MCF 10A (cell line): ENCODE measurements at regions not wholly inside any gene's neighbourhood (a gene's known extent, or its start where the extent isn't known, plus 50 kb on each side); places are given as distances from the start of the nearest gene placed in this dataset.
A peak's percentile ranks its signal among the peaks of the same experiment; 100 is the strongest.
"Not testable (repeated sequence)": the region's sequence is repeated elsewhere in the genome, so short reads cannot be mapped to it uniquely, and the experiment has no call there.

Experiments
- BruUV-seq: library from RNA; stranded (reverse); fragments of 400-500 nt; replicated peaks from 2 replicates; lab custom pipeline; 2021; lab: Mats Ljungman, UMichigan
- CTCF ChIA-PET: fragments of 300-600 bp; sonication (Branson Sonifier 250); formaldehyde crosslinking; extraction: SDS; loops from one replicate; lab custom pipeline; 2021; ENCODE audit warnings: antibody characterized with exemption, inconsistent platforms; lab: Yijun Ruan, JAX
- POLR2A ChIA-PET: fragments of 300-600, 350-650 bp; sonication (Branson Sonifier 250); formaldehyde crosslinking; extraction: SDS; loops from one replicate; lab custom pipeline; 2020; ENCODE audit warnings: antibody characterized with exemption, inconsistent platforms; lab: Yijun Ruan, JAX
- DNase-seq: peaks from one replicate; pipeline ENCODE4 v3.0.0-alpha.2; 2018; ENCODE audit not compliant: unreplicated experiment
- H3K27ac Mint-ChIP-seq: one replicate; pipeline ENCODE4 v1.8.0; 2022; ENCODE audit warnings: mild to moderate bottlenecking, low read depth, mixed read lengths; ENCODE audit not compliant: unreplicated experiment
- H3K27me3 Mint-ChIP-seq: one replicate; pipeline ENCODE4 v1.8.0; 2022; ENCODE audit warnings: mixed read lengths; ENCODE audit not compliant: insufficient read depth, unreplicated experiment
- H3K36me3 Mint-ChIP-seq: one replicate; pipeline ENCODE4 v1.8.0; 2022; ENCODE audit warnings: mild to moderate bottlenecking, moderate library complexity, mixed read lengths; ENCODE audit not compliant: insufficient read depth, unreplicated experiment
- H3K4me1 Mint-ChIP-seq: one replicate; pipeline ENCODE4 v1.8.0; 2022; ENCODE audit warnings: mixed read lengths; ENCODE audit not compliant: insufficient read depth, unreplicated experiment
- H3K4me3 Mint-ChIP-seq: one replicate; pipeline ENCODE4 v1.8.0; 2022; ENCODE audit warnings: mild to moderate bottlenecking, moderate library complexity, mixed read lengths; ENCODE audit not compliant: unreplicated experiment
- H3K9me3 Mint-ChIP-seq: one replicate; pipeline ENCODE4 v1.8.0; 2022; ENCODE audit warnings: mixed read lengths; ENCODE audit not compliant: unreplicated experiment
- CTCF ChIP-seq: fragments of 200-600 bp; IDR thresholded peaks from one replicate; pipeline ENCODE4 v1.8.0; 2022; ENCODE audit warnings: antibody characterized with exemption, mild to moderate bottlenecking; ENCODE audit not compliant: unreplicated experiment
- intact Hi-C: fragments of 100-400 bp; cut with micrococcal nuclease; formaldehyde crosslinking; loops from 2 replicates; pipeline ENCODE4 v1.14.1; 2022

- Mint-ChIP-seq H3K9me3 (no peaks in the 10 kb centered on the region), H3K36me3 (no peaks in the 10 kb centered on the region), H3K27me3 (no peaks in the 10 kb centered on the region)
These were observed 61.8 kb upstream of the P3H2 start for GRCh38 chr3:190182418-190183043.

GRCh38 chr3:190180268-190180667 is 59.6 kb upstream of the P3H2 start:
- Mint-ChIP-seq H3K4me1 (peaks cover 19% of the 10 kb centered on the region), H3K4me3 (no peak overlapping the region), H3K9me3 (no peaks in the 10 kb centered on the region), H3K27me3 (no peaks in the 10 kb centered on the region), H3K36me3 (no peaks in the 10 kb centered on the region), H3K27ac (peak overlapping the region; percentile 23)
- no peak for DNase-seq
- TF ChIP-seq CTCF = no peak
- intact Hi-C loops = no loop called here
- no TSS peak for BruUV-seq
- ChIA-PET POLR2A (interaction anchor here (0.6 to 2.1 kb wide), 3 partner anchors 14 to 390 kb away, joined by 3 to 7 read pairs (median 3); no protein-coding TSS in a partner anchor), CTCF (interaction anchor here (0.6 kb wide), 2 partner anchors 141 to 230 kb away, joined by 3 to 4 read pairs; no protein-coding TSS in a partner anchor)

More at GRCh38 chr3:190182418-190183043, 61.8 kb upstream of the P3H2 start:
- H3K4me3 Mint-ChIP-seq = no peak overlapping the region
- ChIA-PET CTCF (interaction anchor here (0.7 to 1.1 kb wide), 3 partner anchors 7 to 207 kb away, joined by 3 to 4 read pairs (median 3); no protein-coding TSS in a partner anchor), POLR2A (interaction anchor here (1.3 kb wide), 2 partner anchors 13 to 62 kb away, joined by 6 to 10 read pairs; partner anchors contain the start of gene P3H2)
- TF ChIP-seq CTCF = no peak
- intact Hi-C loops = no loop called here
- H3K4me1 Mint-ChIP-seq = peaks cover 32% of the 10 kb centered on the region
- H3K27ac Mint-ChIP-seq = peak overlapping the region; percentile 91
- BruUV-seq = no TSS peak
- DNase-seq = peak; percentile 34

- ChIA-PET CTCF (interaction anchor here (0.6 to 0.7 kb wide), 2 partner anchors 12 to 58 kb away, joined by 4 to 5 read pairs; partner anchors contain the start of gene P3H2), POLR2A (interaction anchor here (0.6 to 2.1 kb wide), 3 partner anchors 9 to 170 kb away, joined by 3 to 7 read pairs (median 4); no protein-coding TSS in a partner anchor)
- no peaks in the 10 kb centered on the region for H3K9me3 Mint-ChIP-seq
- TF ChIP-seq CTCF = no peak
- H3K4me3 Mint-ChIP-seq = no peak overlapping the region
- no peak overlapping the region for H3K27ac Mint-ChIP-seq
- peaks cover 20% of the 10 kb centered on the region for H3K4me1 Mint-ChIP-seq
- intact Hi-C loops = no loop called here
- no peaks in the 10 kb centered on the region for H3K36me3 Mint-ChIP-seq
- no peak for DNase-seq
- H3K27me3 Mint-ChIP-seq = no peaks in the 10 kb centered on the region
- no TSS peak for BruUV-seq
These were observed 58.1 kb upstream of the P3H2 start for GRCh38 chr3:190178779-190179178.

- BruUV-seq, H3K9me3 Mint-ChIP-seq, H3K36me3 Mint-ChIP-seq, H3K27ac Mint-ChIP-seq, H3K4me3 Mint-ChIP-seq, H3K4me1 Mint-ChIP-seq, intact Hi-C loops, H3K27me3 Mint-ChIP-seq, DNase-seq: not testable (repeated sequence)
- ChIA-PET POLR2A (interaction anchor here (0.6 kb wide), 1 partner anchor 332 kb away, joined by 3 read pairs; no protein-coding TSS in a partner anchor), CTCF (interaction anchor here (0.8 to 0.9 kb wide), 2 partner anchors 8 to 142 kb away, joined by 3 to 4 read pairs; no protein-coding TSS in a partner anchor)
These were observed 56.3 kb upstream of the P3H2 start for GRCh38 chr3:190176933-190177525.

- ChIA-PET POLR2A (interaction anchor here (0.7 to 1.6 kb wide), 4 partner anchors 16 to 1415 kb away, joined by 3 to 7 read pairs (median 3); no protein-coding TSS in a partner anchor), CTCF (interaction anchor here (0.8 to 0.9 kb wide), 2 partner anchors 9 to 141 kb away, joined by 3 to 4 read pairs; no protein-coding TSS in a partner anchor)
- intact Hi-C loops, H3K36me3 Mint-ChIP-seq, DNase-seq, H3K9me3 Mint-ChIP-seq, H3K4me1 Mint-ChIP-seq, H3K27me3 Mint-ChIP-seq, BruUV-seq, H3K4me3 Mint-ChIP-seq: not testable (repeated sequence)
- H3K27ac Mint-ChIP-seq = peak overlapping the region; percentile 78
These were observed 55.4 kb upstream of the P3H2 start for GRCh38 chr3:190176106-190176505.
